A549 (cell line): ENCODE measurements at regions not wholly inside any gene's neighbourhood (a gene's known extent, or its start where the extent isn't known, plus 50 kb on each side); places are given as distances from the start of the nearest gene placed in this dataset.

Source experiments
- EP300 ChIP-seq, 2 experiments: fragments of >200 bp; sonication (Bioruptor Twin); formaldehyde crosslinking; IDR thresholded peaks; 2 replicates in 1 of 2; 3 replicates in 1 of 2; pipeline ENCODE4 v1.6.1; 2016 to 2017
- JUN ChIP-seq, 2 experiments: fragments of >200 bp; sonication (Bioruptor Twin); formaldehyde crosslinking; IDR thresholded peaks; 2 replicates in 1 of 2; 3 replicates in 1 of 2; pipeline ENCODE4 v1.6.1; 2016 to 2017
- TF ChIP-seq, protein P1 (sequence below): fragments of >200 bp; sonication (Bioruptor Twin); formaldehyde crosslinking; IDR thresholded peaks from 3 replicates; pipeline ENCODE4 v1.5.1; 2016

DNA sequence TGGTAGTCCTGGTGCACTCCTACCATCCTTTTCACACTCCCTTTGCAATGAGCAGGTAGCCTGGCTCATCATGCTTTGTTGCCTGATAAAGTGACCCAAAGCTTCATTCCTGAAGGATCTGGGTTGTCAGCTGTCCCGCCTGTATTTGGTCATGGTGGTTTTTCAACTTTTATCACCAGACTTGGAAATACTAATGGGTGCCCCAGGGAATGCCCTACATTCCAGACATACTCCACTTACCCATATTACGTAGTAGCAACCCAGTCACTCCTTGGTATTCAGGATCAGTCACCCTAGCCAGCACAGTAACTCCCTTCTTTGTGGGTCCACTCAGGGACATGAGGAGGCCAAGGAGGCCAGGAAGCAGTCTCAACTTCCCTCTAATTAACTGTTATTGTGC, 199.2 kb downstream of the MAFB start:
- TF ChIP-seq, protein P1, sequence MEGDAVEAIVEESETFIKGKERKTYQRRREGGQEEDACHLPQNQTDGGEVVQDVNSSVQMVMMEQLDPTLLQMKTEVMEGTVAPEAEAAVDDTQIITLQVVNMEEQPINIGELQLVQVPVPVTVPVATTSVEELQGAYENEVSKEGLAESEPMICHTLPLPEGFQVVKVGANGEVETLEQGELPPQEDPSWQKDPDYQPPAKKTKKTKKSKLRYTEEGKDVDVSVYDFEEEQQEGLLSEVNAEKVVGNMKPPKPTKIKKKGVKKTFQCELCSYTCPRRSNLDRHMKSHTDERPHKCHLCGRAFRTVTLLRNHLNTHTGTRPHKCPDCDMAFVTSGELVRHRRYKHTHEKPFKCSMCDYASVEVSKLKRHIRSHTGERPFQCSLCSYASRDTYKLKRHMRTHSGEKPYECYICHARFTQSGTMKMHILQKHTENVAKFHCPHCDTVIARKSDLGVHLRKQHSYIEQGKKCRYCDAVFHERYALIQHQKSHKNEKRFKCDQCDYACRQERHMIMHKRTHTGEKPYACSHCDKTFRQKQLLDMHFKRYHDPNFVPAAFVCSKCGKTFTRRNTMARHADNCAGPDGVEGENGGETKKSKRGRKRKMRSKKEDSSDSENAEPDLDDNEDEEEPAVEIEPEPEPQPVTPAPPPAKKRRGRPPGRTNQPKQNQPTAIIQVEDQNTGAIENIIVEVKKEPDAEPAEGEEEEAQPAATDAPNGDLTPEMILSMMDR = no peak
- no peak for TF ChIP-seq EP300 (IDR thresholded peaks at IDR 0.05)
- TF ChIP-seq JUN (IDR thresholded peaks at IDR 0.05) = no peak
